GM23248 (cell line): ENCODE measurements at regions not wholly inside any gene's neighbourhood (a gene's known extent, or its start where the extent isn't known, plus 50 kb on each side); places are given as distances from the start of the nearest gene placed in this dataset.

Experiments used
- DNase-seq: peaks from one replicate; pipeline ENCODE4 v3.0.0-alpha.2; 2015
- H2AFZ ChIP-seq: fragments of 200-600 bp; sonication (generic); 2 replicates; pipeline ENCODE4 v1.6.1; 2016; ENCODE audit warnings: antibody characterized with exemption
- H3F3A ChIP-seq: fragments of 200-600 bp; sonication (generic); 2 replicates; pipeline ENCODE4 v1.6.1; 2016; ENCODE audit warnings: mild to moderate bottlenecking, antibody characterized with exemption, mixed run types; ENCODE audit not compliant: insufficient read depth
- H3K27ac ChIP-seq: fragments of 200-600 bp; sonication (generic); 2 replicates; pipeline ENCODE4 v1.5.1; 2016; ENCODE audit warnings: mild to moderate bottlenecking
- H3K27me3 ChIP-seq: fragments of 200-600 bp; sonication (generic); replicated peaks from 2 replicates; pipeline ENCODE4 v1.6.1; 2016; ENCODE audit warnings: mild to moderate bottlenecking; ENCODE audit not compliant: insufficient read depth
- H3K36me3 ChIP-seq: fragments of 200-600 bp; sonication (generic); 2 replicates; pipeline ENCODE4 v1.6.1; 2016; ENCODE audit warnings: low read depth, mild to moderate bottlenecking
- H3K4me1 ChIP-seq: fragments of 200-600 bp; sonication (generic); 2 replicates; pipeline ENCODE4 v1.6.1; 2016; ENCODE audit warnings: mild to moderate bottlenecking; ENCODE audit not compliant: insufficient read depth
- H3K4me2 ChIP-seq: fragments of 200-600 bp; sonication (generic); one replicate; pipeline ENCODE4 v1.6.1; 2016; ENCODE audit warnings: mild to moderate bottlenecking; ENCODE audit not compliant: unreplicated experiment
- H3K4me3 ChIP-seq: fragments of 200-600 bp; sonication (generic); 2 replicates; pipeline ENCODE4 v1.5.1; 2016; ENCODE audit warnings: mild to moderate bottlenecking
- H3K79me2 ChIP-seq: fragments of 200-600 bp; sonication (generic); 2 replicates; pipeline ENCODE4 v1.6.1; 2016; ENCODE audit warnings: mild to moderate bottlenecking; ENCODE audit not compliant: insufficient read depth
- H3K9ac ChIP-seq: fragments of 200-600 bp; sonication (generic); 2 replicates; pipeline ENCODE4 v1.6.1; 2016; ENCODE audit warnings: mild to moderate bottlenecking
- H3K9me2 ChIP-seq: fragments of 200-600 bp; sonication (generic); 2 replicates; pipeline ENCODE4 v1.6.1; 2016; ENCODE audit warnings: mixed run types, mild to moderate bottlenecking, moderate library complexity; ENCODE audit not compliant: insufficient read depth
- H3K9me3 ChIP-seq: fragments of 200-600 bp; sonication (generic); one replicate; pipeline ENCODE4 v1.6.1; 2017; ENCODE audit warnings: low read depth
- H4K20me1 ChIP-seq: fragments of 200-600 bp; sonication (generic); 2 replicates; pipeline ENCODE4 v1.6.0; 2016; ENCODE audit not compliant: insufficient read depth
- EZH2 ChIP-seq: fragments of 200-600 bp; sonication (generic); IDR thresholded peaks from 2 replicates; pipeline ENCODE4 v1.6.1; 2018; ENCODE audit warnings: antibody characterized with exemption, mild to moderate bottlenecking; ENCODE audit not compliant: insufficient read depth, poor library complexity, severe bottlenecking
- EZH2phosphoT487 ChIP-seq: fragments of 200-600 bp; sonication (generic); IDR thresholded peaks from 2 replicates; pipeline ENCODE4 v1.6.1; 2018; ENCODE audit warnings: antibody characterized with exemption, moderate library complexity, mild to moderate bottlenecking, low read depth; ENCODE audit not compliant: insufficient read depth
- WGBS, 2 experiments: methylation state at CpG; one replicate each; pipeline ENCODE4 v1.1.6; 2015 to 2017; ENCODE audit warnings: low lambda C conversion rate in 2 of 2, low coverage in 1 of 2; ENCODE audit errors: missing lambda C conversion rate in 2 of 2; 5-methylcytosine and 5-hydroxymethylcytosine counted together
- in situ Hi-C: fragments of 300-500 bp; cut with MboI; formaldehyde crosslinking; loops from 2 replicates; pipeline ENCODE4 v1.15.0; 2020

- no peak overlapping the region for H3K4me3 ChIP-seq
- H2AFZ ChIP-seq = no peak overlapping the region
- H4K20me1 ChIP-seq = no peaks in the 10 kb centered on the region
- H3F3A ChIP-seq = 0 out of 2 replicates have a peak, but pooled peaks cover 5% of the 10 kb centered on the region
- H3K9me3 ChIP-seq = no peaks in the 10 kb centered on the region
- DNase-seq = peak; percentile 61
- TF ChIP-seq EZH2phosphoT487 = no peak
- no peak for TF ChIP-seq EZH2
- no peaks in the 10 kb centered on the region for H3K36me3 ChIP-seq
- in situ Hi-C loops = loop anchor here (10.0 kb wide), 1 partner anchor 945 kb away; no protein-coding TSS in a partner anchor
- peaks cover 18% of the 10 kb centered on the region; the same call in 1 of the 2 replicates for H3K27me3 ChIP-seq
- no peaks in the 10 kb centered on the region for H3K79me2 ChIP-seq
- H3K4me1 ChIP-seq = 0 out of 2 replicates have a peak, but pooled peaks cover 3% of the 10 kb centered on the region
- WGBS, 2 experiments = 38 to 47% methylated on average over 9 of the region's 9 CpGs
- no peak overlapping the region for H3K9ac ChIP-seq
- H3K4me2 ChIP-seq = no peak overlapping the region
- H3K27ac ChIP-seq = no peak overlapping the region
- no peaks in the 10 kb centered on the region for H3K9me2 ChIP-seq
Measured at GRCh38 chrX:2589186-2590020, 88.6 kb upstream of the DHRSX start.

GRCh38 chrX:2588049-2588448 is 87.3 kb upstream of the DHRSX start:
- no peak overlapping the region for H2AFZ ChIP-seq
- H3K79me2 ChIP-seq = no peaks in the 10 kb centered on the region
- H3K9ac ChIP-seq = no peak overlapping the region
- H3K4me3 ChIP-seq = no peak overlapping the region
- no peaks in the 10 kb centered on the region for H4K20me1 ChIP-seq
- H3K9me2 ChIP-seq = no peaks in the 10 kb centered on the region
- H3K36me3 ChIP-seq = no peaks in the 10 kb centered on the region
- in situ Hi-C loops = no loop called here
- H3K27ac ChIP-seq = no peak overlapping the region
- WGBS, 2 experiments = 82 to 83% methylated on average over 4 of the region's 4 CpGs
- TF ChIP-seq EZH2 (no peak), EZH2phosphoT487 (no peak)
- DNase-seq = no peak
- no peak overlapping the region for H3K4me2 ChIP-seq
- H3K27me3 ChIP-seq = peaks cover 23% of the 10 kb centered on the region
- H3K4me1 ChIP-seq = 0 out of 2 replicates have a peak, but pooled peaks cover 3% of the 10 kb centered on the region
- H3K9me3 ChIP-seq = no peaks in the 10 kb centered on the region
- H3F3A ChIP-seq = 0 out of 2 replicates have a peak, but pooled peaks cover 5% of the 10 kb centered on the region

- no peaks in the 10 kb centered on the region for H3K9me3 ChIP-seq
- H3K9me2 ChIP-seq = no peaks in the 10 kb centered on the region
- TF ChIP-seq EZH2 (no peak), EZH2phosphoT487 (no peak)
- no peak overlapping the region for H2AFZ ChIP-seq
- WGBS, 2 experiments = 88 to 89% methylated on average over 4 of the region's 4 CpGs
- H3K27ac ChIP-seq = no peak overlapping the region
- H3K36me3 ChIP-seq = no peaks in the 10 kb centered on the region
- no peak overlapping the region for H3K4me2 ChIP-seq
- H3K79me2 ChIP-seq = no peaks in the 10 kb centered on the region
- H3K4me1 ChIP-seq = 0 out of 2 replicates have a peak, but pooled peaks cover 3% of the 10 kb centered on the region
- H3K9ac ChIP-seq = no peak overlapping the region
- H3K27me3 ChIP-seq = peaks cover 31% of the 10 kb centered on the region
- DNase-seq = no peak
- 0 out of 2 replicates have a peak, but pooled peaks cover 5% of the 10 kb centered on the region for H3F3A ChIP-seq
- in situ Hi-C loops = no loop called here
- no peak overlapping the region for H3K4me3 ChIP-seq
- no peaks in the 10 kb centered on the region for H4K20me1 ChIP-seq
Measured at GRCh38 chrX:2587146-2587545, 86.4 kb upstream of the DHRSX start.

GRCh38 chrX:2585158-2585470 is 84.3 kb upstream of the DHRSX start:
- 56 to 69% methylated on average over 8 of the region's 8 CpGs for WGBS, 2 experiments
- in situ Hi-C loops = no loop called here
- Histone ChIP-seq H3K9me3 (no peaks in the 10 kb centered on the region), H2AFZ (no peak overlapping the region), H3K9ac (no peak overlapping the region), H3F3A (0 out of 2 replicates have a peak, but pooled peaks cover 5% of the 10 kb centered on the region), H3K4me1 (0 out of 2 replicates have a peak, but pooled peaks cover 3% of the 10 kb centered on the region), H3K27me3 (peaks cover 40% of the 10 kb centered on the region), H3K9me2 (no peaks in the 10 kb centered on the region), H4K20me1 (no peaks in the 10 kb centered on the region), H3K79me2 (no peaks in the 10 kb centered on the region), H3K27ac (no peak overlapping the region), H3K4me2 (no peak overlapping the region), H3K4me3 (no peak overlapping the region), H3K36me3 (no peaks in the 10 kb centered on the region)
- no peak for DNase-seq
- no peak for TF ChIP-seq EZH2phosphoT487
- no peak for TF ChIP-seq EZH2
